NT2/D1 (cell line): ENCODE measurements at regions not wholly inside any gene's neighbourhood (a gene's known extent, or its start where the extent isn't known, plus 50 kb on each side); places are given as distances from the start of the nearest gene placed in this dataset.

Experiments used
- DNase-seq: peaks from one replicate; pipeline ENCODE4 v3.0.0-alpha.2; 2011; ENCODE audit warnings: low read depth, low spot score
- H3K27me3 ChIP-seq: 2 replicates; pipeline ENCODE4 v1.6.0; 2011; ENCODE audit warnings: mild to moderate bottlenecking; ENCODE audit not compliant: insufficient read length, insufficient read depth
- H3K36me3 ChIP-seq: 2 replicates; pipeline ENCODE4 v1.6.1; 2011; ENCODE audit warnings: mild to moderate bottlenecking, low read length, mixed read lengths; ENCODE audit not compliant: insufficient read depth, insufficient read length
- H3K4me1 ChIP-seq: 2 replicates; pipeline ENCODE4 v1.5.1; 2011; ENCODE audit not compliant: insufficient read depth, insufficient read length
- H3K4me3 ChIP-seq: 2 replicates; pipeline ENCODE4 v1.5.1; 2011; ENCODE audit warnings: low read depth; ENCODE audit not compliant: insufficient read length
- H3K9ac ChIP-seq: 2 replicates; pipeline ENCODE4 v1.6.0; 2011; ENCODE audit warnings: low read depth; ENCODE audit not compliant: insufficient read length
- H3K9me3 ChIP-seq: 2 replicates; pipeline ENCODE4 v1.5.1; 2011; ENCODE audit warnings: mild to moderate bottlenecking, low read length; ENCODE audit not compliant: insufficient read depth
- SUZ12 ChIP-seq: IDR thresholded peaks from 2 replicates; pipeline ENCODE4 v1.6.1; 2011; ENCODE audit not compliant: insufficient read length, insufficient read depth; ENCODE audit errors: extremely low read depth
- YY1 ChIP-seq: IDR thresholded peaks from 2 replicates; pipeline ENCODE4 v1.6.1; 2011; ENCODE audit not compliant: insufficient read length, insufficient read depth
- ZNF274 ChIP-seq: IDR thresholded peaks from 2 replicates; pipeline ENCODE4 v1.6.1; 2011; ENCODE audit warnings: mild to moderate bottlenecking, low read depth, low read length

DNA sequence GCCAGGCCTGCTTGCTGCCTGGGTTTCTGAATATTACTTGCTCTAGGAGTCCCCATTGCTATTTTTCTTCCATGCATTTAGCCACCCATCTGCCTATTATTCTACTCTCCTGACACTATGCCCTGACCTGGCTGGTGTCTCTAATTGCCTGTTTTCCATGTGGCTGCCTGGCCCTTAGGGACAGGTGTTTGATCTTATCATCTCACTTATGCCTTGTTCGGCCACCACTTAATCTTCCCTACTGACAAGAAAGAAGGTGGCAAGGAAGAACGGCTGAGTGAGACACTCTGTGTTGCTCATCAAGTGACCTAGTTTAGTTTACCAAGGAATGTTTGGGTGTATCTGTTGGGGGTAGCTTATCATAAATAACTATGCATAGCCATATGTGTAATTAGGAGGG, 50.4 kb upstream of the RAPH1 start:
- no peak for DNase-seq
- no peak overlapping the region for H3K4me3 ChIP-seq
- no peaks in the 10 kb centered on the region for H3K9me3 ChIP-seq
- TF ChIP-seq YY1 (no peak), ZNF274 (no peak), SUZ12 (no peak)
- peaks cover 7% of the 10 kb centered on the region for H3K4me1 ChIP-seq
- H3K36me3 ChIP-seq = no peaks in the 10 kb centered on the region
- no peak overlapping the region for H3K9ac ChIP-seq
- no peaks in the 10 kb centered on the region for H3K27me3 ChIP-seq

- no peak overlapping the region for H3K4me3 ChIP-seq
- peaks cover 7% of the 10 kb centered on the region for H3K4me1 ChIP-seq
- no peaks in the 10 kb centered on the region for H3K9me3 ChIP-seq
- TF ChIP-seq ZNF274 = no peak
- TF ChIP-seq SUZ12 = no peak
- no peak for TF ChIP-seq YY1
- no peak overlapping the region for H3K9ac ChIP-seq
- H3K27me3 ChIP-seq = no peaks in the 10 kb centered on the region
- H3K36me3 ChIP-seq = no peaks in the 10 kb centered on the region
- no peak for DNase-seq
These were observed 51.1 kb upstream of the RAPH1 start for GRCh38 chr2:203586206-203586605.

GRCh38 chr2:203586696-203587095, 51.6 kb upstream of the RAPH1 start:
- Histone ChIP-seq H3K27me3 (no peaks in the 10 kb centered on the region), H3K9ac (no peak overlapping the region), H3K9me3 (no peaks in the 10 kb centered on the region), H3K4me3 (no peak overlapping the region), H3K36me3 (no peaks in the 10 kb centered on the region), H3K4me1 (peaks cover 7% of the 10 kb centered on the region)
- no peak for DNase-seq
- TF ChIP-seq ZNF274 = no peak
- TF ChIP-seq SUZ12 = no peak
- TF ChIP-seq YY1 = no peak

GRCh38 chr2:203590496-203590895, 55.4 kb upstream of the RAPH1 start:
- DNase-seq = no peak
- no peak overlapping the region for H3K4me3 ChIP-seq
- H3K36me3 ChIP-seq = no peaks in the 10 kb centered on the region
- H3K9me3 ChIP-seq = no peaks in the 10 kb centered on the region
- no peak for TF ChIP-seq ZNF274
- no peak for TF ChIP-seq SUZ12
- no peak for TF ChIP-seq YY1
- H3K27me3 ChIP-seq = no peaks in the 10 kb centered on the region
- H3K4me1 ChIP-seq = peaks cover 5% of the 10 kb centered on the region
- no peak overlapping the region for H3K9ac ChIP-seq

GRCh38 chr2:203591642-203592041, 56.5 kb upstream of the RAPH1 start:
- Histone ChIP-seq H3K4me1 (peaks cover 4% of the 10 kb centered on the region), H3K27me3 (no peaks in the 10 kb centered on the region), H3K9me3 (no peaks in the 10 kb centered on the region), H3K9ac (no peak overlapping the region), H3K36me3 (no peaks in the 10 kb centered on the region), H3K4me3 (no peak overlapping the region)
- no peak for DNase-seq
- TF ChIP-seq YY1 (no peak), SUZ12 (no peak), ZNF274 (no peak)

DNA sequence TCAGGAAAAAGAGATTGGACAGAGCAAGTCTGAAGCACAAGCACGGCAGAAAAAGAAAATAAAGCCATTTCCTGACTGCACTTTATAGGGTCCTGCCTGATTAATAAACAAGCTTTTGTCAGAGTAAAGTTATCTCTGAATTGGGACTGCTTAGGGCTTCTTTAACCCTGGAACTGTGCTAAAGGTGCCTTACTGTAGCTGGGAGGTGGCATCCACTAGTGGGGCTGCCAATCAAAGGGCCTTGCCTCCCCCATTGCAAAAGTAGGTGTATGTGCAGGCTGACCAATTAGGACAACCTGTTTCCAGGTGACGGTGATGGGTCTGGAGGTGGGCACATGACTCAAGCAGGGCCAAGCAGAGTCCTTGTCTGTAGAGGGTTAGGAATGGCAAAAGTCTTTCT, 57.4 kb upstream of the RAPH1 start:
- H3K36me3 ChIP-seq = no peaks in the 10 kb centered on the region
- TF ChIP-seq SUZ12 (no peak), ZNF274 (no peak)
- DNase-seq = no peak
- no peaks in the 10 kb centered on the region for H3K27me3 ChIP-seq
- no peak overlapping the region for H3K4me3 ChIP-seq
- no peaks in the 10 kb centered on the region for H3K9me3 ChIP-seq
- no peaks in the 10 kb centered on the region for H3K4me1 ChIP-seq
- H3K9ac ChIP-seq = no peak overlapping the region

- H3K36me3 ChIP-seq = no peaks in the 10 kb centered on the region
- no peak overlapping the region for H3K9ac ChIP-seq
- no peak overlapping the region for H3K4me3 ChIP-seq
- H3K4me1 ChIP-seq = no peaks in the 10 kb centered on the region
- TF ChIP-seq SUZ12 (no peak), ZNF274 (no peak), YY1 (no peak)
- H3K27me3 ChIP-seq = no peaks in the 10 kb centered on the region
- no peak for DNase-seq
- peaks cover 6% of the 10 kb centered on the region; the same call in 1 of the 2 replicates for H3K9me3 ChIP-seq
These were observed 59.4 kb upstream of the RAPH1 start for GRCh38 chr2:203594541-203594940.

GRCh38 chr2:203596183-203596582, 61.1 kb upstream of the RAPH1 start:
- Histone ChIP-seq H3K9me3 (peaks cover 6% of the 10 kb centered on the region; the same call in 1 of the 2 replicates), H3K36me3 (no peaks in the 10 kb centered on the region), H3K27me3 (no peaks in the 10 kb centered on the region), H3K9ac (no peak overlapping the region), H3K4me1 (no peaks in the 10 kb centered on the region), H3K4me3 (no peak overlapping the region)
- TF ChIP-seq YY1 (no peak), ZNF274 (no peak), SUZ12 (no peak)
- no peak for DNase-seq
